ENCODE measurements at regions not wholly inside any gene's neighbourhood (a gene's known extent, or its start where the extent isn't known, plus 50 kb on each side); places are given as distances from the start of the nearest gene placed in this dataset.

DNA sequence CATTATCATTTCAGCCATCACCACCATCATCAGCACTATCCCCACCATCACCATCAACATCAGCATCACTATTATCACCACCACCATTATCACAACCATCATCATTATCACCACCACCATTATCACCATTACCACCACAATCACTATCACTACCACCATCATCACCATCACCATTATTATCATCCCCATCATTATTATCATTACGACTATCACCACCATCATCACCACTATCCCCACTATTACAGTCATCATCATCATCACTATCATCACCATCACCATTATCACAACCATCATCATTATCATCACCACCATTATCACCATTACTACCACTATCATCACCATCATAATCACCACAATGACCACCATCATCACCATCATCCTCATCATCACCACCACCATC, 50.4 kb upstream of the CMKLR1 start:
- no peak overlapping the region for H3K27ac Mint-ChIP-seq
- H3K4me1 Mint-ChIP-seq = no peaks in the 10 kb centered on the region
- no peak overlapping the region for H3K4me3 Mint-ChIP-seq
- H3K36me3 Mint-ChIP-seq = no peaks in the 10 kb centered on the region
- H3K9me3 Mint-ChIP-seq = peaks cover 5% of the 10 kb centered on the region
- H3K27me3 Mint-ChIP-seq (ENCODE audit: low read depth) = peaks cover 12% of the 10 kb centered on the region
- DNase-seq (ENCODE audit: low spot score in 2 of 2, unreplicated experiment in 2 of 2) = no peak
- TF ChIP-seq, protein P1, sequence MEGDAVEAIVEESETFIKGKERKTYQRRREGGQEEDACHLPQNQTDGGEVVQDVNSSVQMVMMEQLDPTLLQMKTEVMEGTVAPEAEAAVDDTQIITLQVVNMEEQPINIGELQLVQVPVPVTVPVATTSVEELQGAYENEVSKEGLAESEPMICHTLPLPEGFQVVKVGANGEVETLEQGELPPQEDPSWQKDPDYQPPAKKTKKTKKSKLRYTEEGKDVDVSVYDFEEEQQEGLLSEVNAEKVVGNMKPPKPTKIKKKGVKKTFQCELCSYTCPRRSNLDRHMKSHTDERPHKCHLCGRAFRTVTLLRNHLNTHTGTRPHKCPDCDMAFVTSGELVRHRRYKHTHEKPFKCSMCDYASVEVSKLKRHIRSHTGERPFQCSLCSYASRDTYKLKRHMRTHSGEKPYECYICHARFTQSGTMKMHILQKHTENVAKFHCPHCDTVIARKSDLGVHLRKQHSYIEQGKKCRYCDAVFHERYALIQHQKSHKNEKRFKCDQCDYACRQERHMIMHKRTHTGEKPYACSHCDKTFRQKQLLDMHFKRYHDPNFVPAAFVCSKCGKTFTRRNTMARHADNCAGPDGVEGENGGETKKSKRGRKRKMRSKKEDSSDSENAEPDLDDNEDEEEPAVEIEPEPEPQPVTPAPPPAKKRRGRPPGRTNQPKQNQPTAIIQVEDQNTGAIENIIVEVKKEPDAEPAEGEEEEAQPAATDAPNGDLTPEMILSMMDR (IDR thresholded peaks at IDR 0.05; ENCODE audit: unreplicated experiment) = no peak
